ENCODE measurements at regions not wholly inside any gene's neighbourhood (a gene's known extent, or its start where the extent isn't known, plus 50 kb on each side); places are given as distances from the start of the nearest gene placed in this dataset.

DNA sequence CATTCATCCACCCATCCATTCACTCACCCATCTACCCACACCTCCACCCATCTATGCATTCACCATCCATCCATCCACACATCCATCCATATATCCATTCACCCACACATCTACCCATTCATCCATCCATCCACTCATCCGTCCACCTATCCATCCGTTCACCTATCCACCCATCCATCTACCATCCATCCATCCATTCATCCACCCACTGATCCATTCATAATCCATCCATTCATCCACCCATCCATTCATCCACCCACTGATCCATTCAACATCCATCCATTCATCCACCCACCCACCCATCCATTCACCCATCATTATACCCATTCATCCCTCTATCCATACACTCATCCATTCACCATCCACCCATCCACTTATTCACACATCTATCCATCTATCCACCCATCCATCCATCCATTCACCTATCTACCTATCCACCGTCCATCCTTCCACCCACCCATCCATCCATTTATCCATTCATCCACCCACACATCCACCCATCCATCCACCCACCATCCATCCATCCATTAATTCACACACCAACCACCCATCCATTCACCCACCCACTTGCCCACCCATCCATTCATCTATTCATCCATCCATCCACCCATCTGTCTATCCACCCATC is 336.5 kb upstream of the IRX4 start:
- DNase-seq, result no peak
- in situ Hi-C loops (cut with MboI; ENCODE audit: low pct_unique_long_range_greater_than_20kb, low sequenced_read_pairs), result no loop called here

DNA sequence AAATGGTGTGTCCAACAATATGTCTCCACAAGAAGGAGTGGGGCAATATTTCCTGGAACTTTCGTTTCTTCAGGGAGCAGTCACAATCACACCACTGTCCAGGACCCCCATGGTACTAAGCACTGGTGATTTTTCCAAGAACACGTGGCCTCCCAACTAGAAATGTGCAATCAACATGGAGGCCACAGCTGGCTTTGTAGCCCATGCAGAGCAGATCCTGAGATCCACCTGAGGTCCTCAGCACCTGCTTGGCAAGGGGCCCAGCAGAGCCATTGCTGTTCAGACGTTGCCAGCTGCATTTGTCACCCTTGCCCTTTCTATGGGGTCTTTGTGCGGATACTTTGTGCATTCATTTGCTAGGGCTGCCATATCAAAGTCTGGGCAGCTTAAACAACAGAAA is 334.5 kb upstream of the IRX4 start:
- in situ Hi-C loops (cut with MboI; ENCODE audit: low pct_unique_long_range_greater_than_20kb, low sequenced_read_pairs), result no loop called here
- no peak for DNase-seq

DNA sequence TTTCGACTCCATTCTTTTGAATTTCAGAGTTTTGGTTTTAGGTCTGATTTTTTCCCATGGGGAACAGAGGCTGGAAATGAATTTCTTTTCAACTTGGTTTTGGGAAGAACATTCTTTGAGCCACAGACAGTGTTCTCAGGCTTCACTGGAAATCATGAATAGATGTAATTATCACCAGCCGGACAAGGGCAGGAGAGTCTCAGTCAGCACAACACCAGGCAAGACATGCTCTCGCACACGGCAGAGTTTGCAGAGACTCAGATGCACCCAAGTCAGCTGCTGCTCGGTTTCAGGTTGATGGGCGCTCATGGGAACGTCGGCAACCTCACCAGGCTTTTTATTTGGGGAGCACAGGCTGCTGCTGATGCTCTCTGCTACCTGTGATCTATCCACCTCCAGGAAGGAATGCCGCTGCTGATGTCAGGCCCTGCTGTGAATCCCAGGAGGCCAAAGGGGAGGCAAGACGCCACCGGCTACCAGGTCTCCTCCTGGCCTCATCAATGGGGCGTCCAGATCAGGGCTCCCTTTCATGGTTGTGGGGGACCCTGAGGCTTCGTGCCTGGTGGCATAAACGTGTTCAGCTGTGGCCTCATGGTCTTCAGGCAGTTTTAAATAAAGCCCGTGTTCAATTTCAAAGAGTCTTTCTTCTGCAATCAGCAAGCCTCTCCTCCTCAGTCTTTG is 332.3 kb upstream of the IRX4 start:
- no peak for DNase-seq
- in situ Hi-C loops (cut with MboI; ENCODE audit: low pct_unique_long_range_greater_than_20kb, low sequenced_read_pairs), result no loop called here

DNA sequence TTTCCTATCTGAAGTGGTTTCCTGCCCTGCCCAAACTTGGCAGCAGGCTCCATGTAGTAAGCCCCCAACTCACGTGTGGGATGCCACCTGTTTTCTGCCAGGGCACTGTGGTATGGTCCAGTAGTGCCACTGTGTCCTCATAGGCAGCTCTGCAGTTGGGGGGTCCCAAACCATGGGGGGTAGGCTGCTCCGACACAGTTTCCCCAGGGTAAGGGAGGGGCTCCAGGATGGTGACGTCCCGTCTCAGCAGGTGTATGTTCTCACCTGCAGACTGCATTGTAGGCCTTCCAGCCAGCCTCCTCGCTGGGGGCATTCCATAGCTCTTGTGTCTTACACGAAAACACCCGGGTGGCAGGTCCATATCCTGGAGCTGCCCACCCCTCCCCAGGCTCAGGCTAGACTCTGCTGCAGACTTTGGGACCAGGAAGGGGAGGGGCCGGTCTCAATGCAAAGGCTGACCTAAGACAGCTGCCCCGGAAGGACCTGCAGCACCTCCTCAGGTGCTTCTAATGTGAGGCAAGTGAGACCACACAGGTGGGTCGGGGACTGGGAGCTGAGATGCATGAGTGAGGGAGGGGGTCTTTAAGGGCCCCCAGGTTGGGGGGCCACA is 330.5 kb upstream of the IRX4 start:
- no peak for DNase-seq
- in situ Hi-C loops (cut with MboI; ENCODE audit: low pct_unique_long_range_greater_than_20kb, low sequenced_read_pairs), result no loop called here

DNA sequence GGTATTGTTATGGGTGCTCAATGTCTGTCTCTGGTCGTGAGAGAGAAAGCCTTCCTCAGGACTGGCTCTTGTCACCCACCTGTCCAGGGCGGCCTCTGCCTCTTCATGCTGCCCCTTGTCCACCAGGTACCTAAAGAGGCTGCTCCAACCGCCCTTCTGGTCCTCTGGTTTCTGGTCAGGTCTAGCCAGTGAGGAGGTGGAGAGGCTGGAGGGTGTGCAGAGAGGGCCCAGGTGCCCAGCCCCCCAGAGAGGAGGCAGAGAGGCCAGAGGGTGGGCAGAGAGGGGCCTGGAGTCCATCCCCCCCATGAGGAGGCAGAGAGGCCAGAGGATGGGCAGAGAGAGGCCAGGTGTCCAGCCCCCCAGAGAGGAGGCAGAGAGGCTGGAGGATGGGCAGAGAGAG is 329.8 kb upstream of the IRX4 start:
- no peak for DNase-seq
- in situ Hi-C loops (cut with MboI; ENCODE audit: low pct_unique_long_range_greater_than_20kb, low sequenced_read_pairs), result no loop called here

DNA sequence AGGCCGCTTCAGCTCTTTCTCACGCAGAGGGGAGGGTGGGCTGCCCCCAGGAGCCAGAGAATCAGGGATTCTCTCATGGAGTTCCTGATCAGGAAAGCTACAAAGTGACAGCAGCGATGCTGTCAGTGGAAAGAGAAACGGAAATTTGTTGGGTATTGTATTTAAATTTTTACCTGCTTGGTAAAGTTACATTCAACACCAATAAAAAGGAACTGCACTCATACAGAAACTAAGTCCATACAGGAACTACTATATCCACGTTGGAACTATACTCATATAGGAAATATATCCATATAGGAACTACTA is 325.5 kb upstream of the IRX4 start:
- in situ Hi-C loops (cut with MboI; ENCODE audit: low pct_unique_long_range_greater_than_20kb, low sequenced_read_pairs), result no loop called here

DNA sequence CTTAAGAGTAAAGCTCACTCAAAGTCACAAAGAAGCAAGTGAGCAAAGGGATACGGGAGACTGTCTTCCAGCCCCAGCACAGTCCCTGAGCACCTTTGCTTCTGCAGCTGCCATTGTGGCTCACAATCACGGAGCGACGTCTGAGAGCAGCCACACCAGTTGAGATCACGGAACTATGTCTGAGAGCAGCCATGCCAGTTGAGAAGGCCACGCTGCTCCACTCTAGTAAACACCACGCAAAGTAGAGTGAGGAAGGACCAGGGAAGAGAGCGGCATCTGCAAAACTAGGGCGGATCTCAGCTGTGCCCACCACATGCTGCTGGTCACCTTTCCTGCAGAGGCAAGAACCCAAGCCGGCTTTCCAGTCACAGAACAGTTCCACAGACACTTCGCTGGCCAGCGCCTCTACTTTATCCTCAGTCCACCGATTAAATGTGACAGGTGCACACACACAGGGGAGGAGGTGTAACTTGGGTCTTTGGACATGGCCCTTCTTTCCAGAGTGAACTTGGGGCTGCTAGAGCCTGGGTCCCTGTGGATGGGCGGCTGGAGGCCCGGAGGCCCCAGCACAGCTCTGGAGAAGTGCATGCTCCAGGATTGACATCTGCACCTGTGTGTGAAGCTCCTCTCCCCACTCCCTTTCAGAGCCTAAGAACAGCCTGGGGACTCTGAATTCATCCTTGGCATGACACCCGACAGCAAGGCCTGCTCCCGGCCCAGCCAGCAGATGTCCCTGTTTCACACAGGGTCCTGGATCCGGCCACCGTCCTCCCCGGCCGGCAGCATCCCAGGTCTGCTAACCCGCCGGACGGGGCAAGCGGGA is 324.9 kb upstream of the IRX4 start:
- in situ Hi-C loops (cut with MboI; ENCODE audit: low pct_unique_long_range_greater_than_20kb, low sequenced_read_pairs), result no loop called here
- no peak for DNase-seq

More for the DNA sequence above, 325.5 kb upstream of the IRX4 start:
- no peak for DNase-seq

DNA sequence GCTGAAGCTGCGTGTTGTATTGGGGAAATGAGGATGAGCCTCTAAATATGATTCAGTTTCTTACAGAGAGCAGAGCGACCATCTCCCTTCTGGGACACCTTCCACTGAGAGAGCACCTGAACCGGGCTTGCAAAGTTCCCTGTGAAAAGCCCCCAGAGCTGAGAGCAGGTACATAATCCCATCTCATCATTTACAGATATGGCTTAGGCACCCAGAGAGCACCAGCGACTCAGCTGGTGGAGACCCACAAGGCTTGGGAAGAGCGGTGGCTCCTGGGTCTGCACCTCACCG is 324.3 kb upstream of the IRX4 start:
- no peak for DNase-seq
- in situ Hi-C loops (cut with MboI; ENCODE audit: low pct_unique_long_range_greater_than_20kb, low sequenced_read_pairs), result no loop called here

DNA sequence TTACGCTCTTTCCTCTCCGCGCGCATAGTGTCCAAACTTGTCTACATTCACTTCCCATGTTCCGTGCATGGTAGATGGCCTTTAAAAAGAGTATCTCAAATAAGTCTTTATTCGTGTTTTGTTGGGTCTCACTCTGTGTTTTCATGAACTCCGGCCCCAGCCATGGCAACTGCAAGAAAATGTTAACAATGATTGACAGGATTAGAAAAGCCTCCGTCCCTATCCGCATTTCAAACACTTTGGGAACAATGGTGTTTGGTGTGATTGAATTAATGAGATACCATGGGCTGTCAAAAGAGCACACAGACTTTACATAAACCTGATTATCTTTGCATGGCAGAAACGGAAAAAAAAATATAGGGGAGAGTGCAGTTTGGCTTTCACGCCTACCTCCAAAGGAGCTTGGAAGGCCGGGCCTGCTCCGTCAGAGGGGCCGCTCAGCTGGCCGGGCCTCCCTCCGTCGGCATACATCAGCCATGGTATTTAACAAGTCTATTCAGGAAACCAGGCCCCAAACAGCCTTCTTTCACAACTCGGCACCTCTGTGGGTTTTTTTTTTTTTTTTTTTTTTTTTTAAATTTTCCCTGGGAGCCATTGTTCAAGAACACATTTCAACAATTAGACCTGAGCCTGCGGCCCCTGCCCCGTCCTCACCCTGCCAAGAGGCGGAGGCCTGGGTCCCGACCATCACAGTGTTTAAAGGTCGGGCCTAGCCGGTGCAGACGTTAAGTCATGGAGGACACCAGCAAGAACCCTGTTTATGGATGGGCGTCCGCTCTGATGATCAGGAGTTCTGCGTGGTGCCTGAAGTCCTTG is 323.8 kb upstream of the IRX4 start:
- in situ Hi-C loops (cut with MboI; ENCODE audit: low pct_unique_long_range_greater_than_20kb, low sequenced_read_pairs), result no loop called here
- DNase-seq, result no peak

DNA sequence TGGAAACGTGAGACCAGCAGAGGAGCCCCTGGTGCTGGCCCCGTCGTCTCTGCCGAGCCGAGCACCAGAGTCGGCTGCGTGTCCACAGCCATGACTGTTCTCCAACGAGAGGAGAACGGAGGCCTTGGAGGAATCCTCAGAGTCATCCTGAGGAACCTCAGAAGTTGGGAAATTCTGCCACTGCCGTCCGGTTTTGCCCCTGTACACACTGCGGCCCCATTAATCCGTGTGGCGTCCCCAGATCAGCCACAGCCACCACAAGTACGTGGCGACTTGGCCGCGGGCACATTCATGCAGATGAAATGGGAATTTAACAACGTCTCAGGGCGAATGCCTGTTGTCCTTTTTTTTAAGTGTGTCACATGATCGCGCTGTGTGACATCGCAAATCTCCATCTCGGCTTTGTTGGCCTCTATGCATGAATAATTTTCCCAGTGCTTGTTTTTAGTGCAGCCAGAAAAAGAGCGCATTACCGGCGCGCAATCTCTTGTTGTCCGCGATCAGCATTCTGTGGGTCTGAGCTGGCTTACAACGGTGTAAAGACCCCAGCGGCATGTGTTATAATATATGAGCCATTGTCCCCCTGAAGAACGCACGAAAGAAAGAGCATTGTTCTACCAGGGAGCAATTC is 323.0 kb upstream of the IRX4 start:
- DNase-seq, result no peak
- in situ Hi-C loops (cut with MboI; ENCODE audit: low pct_unique_long_range_greater_than_20kb, low sequenced_read_pairs), result no loop called here

DNA sequence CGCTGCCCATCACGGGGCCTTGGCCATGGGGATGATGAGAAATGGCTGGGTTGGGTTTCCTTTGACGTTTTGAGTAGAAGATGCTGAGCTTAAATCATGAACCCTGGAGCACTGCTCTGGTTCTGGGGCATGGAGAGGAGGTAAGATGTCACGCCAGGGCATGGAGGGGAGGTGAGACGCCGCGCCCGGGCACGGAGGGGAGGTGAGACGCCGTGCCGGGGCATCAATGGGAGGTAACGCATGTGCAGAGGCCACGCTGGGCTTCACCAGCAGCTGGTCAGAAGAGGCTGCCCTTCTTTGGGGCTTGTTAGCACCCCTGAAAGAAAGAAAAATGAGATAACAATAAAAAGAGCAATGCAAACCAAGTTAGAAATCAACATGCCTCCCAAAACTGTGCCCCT is 322.5 kb upstream of the IRX4 start:
- in situ Hi-C loops (cut with MboI; ENCODE audit: low pct_unique_long_range_greater_than_20kb, low sequenced_read_pairs), result no loop called here
- DNase-seq, result no peak

DNA sequence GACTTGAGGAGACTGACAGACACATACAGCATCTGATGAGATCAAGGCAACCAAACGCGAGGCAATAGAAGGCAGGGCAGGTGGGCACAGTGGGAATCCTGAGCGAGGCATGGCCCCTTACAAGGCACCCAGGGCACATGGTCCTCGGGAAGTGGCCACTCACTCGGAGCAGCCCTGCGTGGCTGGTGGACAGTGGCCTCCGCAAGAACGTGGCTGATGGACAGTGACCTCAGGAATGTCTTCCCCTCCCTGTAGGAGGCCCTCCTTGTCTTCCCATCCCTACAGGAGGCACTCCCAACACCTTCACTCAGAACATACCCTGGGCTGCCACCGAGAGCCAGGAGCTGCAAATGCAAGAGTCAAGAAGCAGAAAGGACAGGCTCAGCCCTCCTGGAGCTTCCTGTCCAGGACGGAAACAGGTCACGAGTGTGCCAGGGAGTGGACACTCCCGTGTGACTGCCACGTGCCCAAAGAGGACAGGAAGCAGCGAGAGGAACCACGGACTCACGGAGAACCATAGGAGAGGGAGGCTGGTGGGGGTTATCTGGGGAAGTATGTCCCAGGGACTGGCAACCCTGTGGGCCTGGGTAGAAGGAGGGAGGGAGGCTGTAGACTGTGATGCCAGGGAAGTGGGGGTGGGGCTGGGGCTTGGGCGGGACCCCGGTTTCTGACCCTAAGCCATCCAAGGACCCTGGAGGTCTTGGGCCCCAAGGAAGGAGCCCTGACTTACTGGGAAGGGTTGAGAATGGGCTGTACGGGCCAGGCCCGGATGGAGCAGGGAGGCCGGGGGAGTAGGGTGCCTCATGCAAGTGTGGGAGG is 321.9 kb upstream of the IRX4 start:
- in situ Hi-C loops (cut with MboI; ENCODE audit: low pct_unique_long_range_greater_than_20kb, low sequenced_read_pairs), result no loop called here

DNA sequence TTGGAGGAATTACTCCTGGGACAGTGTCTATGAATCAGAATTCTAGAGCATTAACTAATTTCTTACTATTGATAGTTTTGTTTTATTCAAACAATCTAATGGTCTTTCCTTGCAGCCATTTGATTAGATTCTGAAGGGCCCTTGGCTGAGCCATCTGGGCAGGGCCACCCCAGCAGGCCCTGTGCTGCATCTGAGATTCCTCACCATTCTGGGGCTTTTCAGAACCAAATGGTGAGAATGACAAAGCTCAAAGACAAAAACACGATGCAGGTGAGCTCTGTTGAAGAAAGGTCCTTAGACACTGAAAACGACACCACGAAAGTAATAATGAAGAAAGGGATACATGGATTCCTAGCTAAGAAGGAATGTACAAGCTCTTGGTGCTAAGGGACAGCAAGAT is 321.0 kb upstream of the IRX4 start:
- in situ Hi-C loops (cut with MboI; ENCODE audit: low pct_unique_long_range_greater_than_20kb, low sequenced_read_pairs), result no loop called here
- DNase-seq, result no peak

More for the DNA sequence above, 321.9 kb upstream of the IRX4 start:
- no peak for DNase-seq

DNA sequence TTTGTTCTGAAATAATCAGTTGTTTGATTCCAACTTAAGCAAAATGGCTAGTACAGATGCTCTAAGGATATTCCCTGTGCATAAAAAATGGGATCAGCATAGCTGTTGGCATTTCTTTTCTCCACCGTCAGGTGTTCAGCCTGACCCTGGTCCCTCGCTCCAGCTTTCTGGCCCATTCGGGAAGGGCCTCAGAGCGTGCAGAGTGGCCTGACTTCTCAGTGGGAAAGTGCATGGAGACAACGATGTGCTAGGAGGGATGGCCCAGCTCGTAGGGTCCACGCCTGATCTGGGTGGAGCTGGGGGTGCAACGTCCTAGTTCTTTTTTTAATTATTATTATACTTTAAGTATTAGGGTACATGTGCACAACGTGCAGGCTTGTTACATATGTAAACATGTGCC is 319.1 kb upstream of the IRX4 start:
- in situ Hi-C loops (cut with MboI; ENCODE audit: low pct_unique_long_range_greater_than_20kb, low sequenced_read_pairs), result no loop called here
- no peak for DNase-seq

DNA sequence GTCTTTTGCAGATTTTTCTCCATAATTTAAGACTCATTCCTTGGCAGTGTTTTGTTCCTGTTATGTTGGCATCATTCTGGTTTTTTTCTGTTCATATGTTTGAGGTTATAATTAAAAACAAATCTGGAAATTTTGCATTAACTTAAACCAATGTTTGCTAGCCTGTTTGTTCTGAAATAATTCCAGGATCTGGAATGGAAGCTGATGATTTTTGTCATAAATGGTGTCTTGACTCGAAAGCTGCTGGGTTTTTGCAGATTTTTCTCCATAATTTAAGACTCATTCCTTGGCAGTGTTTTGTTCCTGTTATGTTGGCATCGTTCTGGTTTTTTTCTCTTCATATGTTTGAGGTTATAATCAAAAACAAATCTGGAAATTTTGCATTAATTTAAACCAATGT is 318.7 kb upstream of the IRX4 start:
- no peak for DNase-seq
- in situ Hi-C loops (cut with MboI; ENCODE audit: low pct_unique_long_range_greater_than_20kb, low sequenced_read_pairs), result no loop called here

DNA sequence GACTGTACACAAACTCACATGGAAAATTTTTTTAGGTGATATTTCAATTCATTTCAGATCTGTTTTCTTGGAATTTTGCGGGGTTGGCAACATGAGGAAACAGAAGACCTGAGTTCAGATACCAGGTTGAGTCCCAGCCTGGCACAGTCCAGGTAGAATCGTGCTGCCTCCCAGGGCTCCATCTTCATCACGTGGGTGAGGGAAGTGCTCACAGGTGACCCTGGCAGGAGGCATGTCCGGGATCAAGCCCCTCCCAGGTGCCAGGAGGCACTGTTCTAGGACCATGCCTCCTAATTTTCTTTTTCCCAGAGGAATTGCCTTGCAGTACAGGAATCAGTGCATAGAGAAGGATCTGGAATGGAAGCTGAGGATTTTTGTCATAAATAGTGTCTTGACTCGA is 318.3 kb upstream of the IRX4 start:
- in situ Hi-C loops (cut with MboI; ENCODE audit: low pct_unique_long_range_greater_than_20kb, low sequenced_read_pairs), result no loop called here
- DNase-seq, result no peak

DNA sequence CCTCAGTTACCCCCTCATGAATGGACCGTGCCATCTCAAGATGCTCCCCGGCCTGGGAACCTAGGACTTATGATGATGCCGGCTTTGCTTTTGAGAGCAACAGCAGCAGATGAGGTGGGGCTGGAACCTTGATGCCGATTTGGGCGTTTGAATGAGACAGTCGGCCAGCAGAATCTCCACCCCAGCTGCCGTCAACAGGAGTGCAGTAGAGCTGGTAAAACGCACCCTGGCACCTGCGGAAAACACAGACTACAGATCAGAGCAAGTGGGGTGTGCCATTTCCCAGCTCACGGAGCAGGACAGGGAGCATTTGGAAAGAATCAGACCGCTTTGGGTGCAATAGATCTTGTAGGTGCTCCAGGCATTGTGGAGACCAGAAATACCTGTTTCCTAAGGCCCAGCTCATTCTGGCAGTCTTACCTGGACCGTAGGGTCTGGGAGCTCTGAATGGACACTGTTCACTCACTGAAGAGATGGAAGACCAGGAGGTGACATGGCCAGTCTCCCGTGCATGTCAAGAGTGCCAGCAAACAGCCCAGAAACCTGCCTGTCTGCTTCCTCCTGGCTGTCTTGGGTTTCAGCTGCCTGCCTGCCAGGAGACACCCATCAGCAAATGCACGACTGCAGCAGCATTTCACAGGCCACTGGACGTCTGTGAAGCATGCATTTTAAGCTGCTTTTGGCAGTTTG is 317.7 kb upstream of the IRX4 start:
- in situ Hi-C loops (cut with MboI; ENCODE audit: low pct_unique_long_range_greater_than_20kb, low sequenced_read_pairs), result no loop called here
- no peak for DNase-seq

DNA sequence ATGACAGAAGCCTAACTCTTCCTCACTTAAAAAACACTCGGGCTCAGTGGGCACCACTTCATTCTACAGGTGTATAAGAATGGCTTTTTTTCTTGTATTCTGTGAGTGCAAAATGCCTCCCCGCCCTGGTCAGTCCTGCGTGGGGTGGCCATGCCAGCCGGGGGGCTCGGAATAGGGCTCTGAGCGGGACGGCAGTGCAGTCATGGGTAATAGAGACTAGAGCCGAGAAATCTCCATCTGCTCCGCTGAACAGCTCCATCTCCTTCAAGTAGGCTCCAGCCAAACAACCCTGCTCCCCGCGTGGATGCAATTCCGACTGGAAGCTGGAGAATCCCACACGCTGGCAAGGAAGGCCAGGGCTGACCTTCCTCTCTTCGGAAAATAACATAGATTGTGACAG is 317.0 kb upstream of the IRX4 start:
- in situ Hi-C loops (cut with MboI; ENCODE audit: low pct_unique_long_range_greater_than_20kb, low sequenced_read_pairs), result no loop called here
- no peak for DNase-seq

All from KBM-7 (cell line).